ENCODE measurements at regions not wholly inside any gene's neighbourhood (a gene's known extent, or its start where the extent isn't known, plus 50 kb on each side); places are given as distances from the start of the nearest gene placed in this dataset.

DNA sequence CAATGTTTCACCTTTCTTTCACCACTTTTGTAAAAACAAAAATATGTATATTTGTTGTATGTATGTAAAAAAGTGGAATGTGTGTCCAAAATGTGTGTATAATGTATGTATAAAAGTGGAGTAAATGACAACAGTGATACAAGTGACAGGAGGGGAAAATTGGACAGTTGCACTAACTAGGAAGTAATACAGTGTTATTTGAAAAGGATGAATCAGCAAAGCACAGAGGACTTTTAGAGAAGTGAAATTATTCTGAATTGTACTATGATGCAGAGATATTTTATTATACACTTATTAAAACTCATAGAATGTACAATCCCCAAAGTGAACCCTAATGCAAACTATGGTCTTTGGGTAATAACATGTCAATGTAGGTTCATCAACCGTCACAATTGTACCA, 331.3 kb upstream of the CNTNAP5 start:
- TF ChIP-seq, protein P1, sequence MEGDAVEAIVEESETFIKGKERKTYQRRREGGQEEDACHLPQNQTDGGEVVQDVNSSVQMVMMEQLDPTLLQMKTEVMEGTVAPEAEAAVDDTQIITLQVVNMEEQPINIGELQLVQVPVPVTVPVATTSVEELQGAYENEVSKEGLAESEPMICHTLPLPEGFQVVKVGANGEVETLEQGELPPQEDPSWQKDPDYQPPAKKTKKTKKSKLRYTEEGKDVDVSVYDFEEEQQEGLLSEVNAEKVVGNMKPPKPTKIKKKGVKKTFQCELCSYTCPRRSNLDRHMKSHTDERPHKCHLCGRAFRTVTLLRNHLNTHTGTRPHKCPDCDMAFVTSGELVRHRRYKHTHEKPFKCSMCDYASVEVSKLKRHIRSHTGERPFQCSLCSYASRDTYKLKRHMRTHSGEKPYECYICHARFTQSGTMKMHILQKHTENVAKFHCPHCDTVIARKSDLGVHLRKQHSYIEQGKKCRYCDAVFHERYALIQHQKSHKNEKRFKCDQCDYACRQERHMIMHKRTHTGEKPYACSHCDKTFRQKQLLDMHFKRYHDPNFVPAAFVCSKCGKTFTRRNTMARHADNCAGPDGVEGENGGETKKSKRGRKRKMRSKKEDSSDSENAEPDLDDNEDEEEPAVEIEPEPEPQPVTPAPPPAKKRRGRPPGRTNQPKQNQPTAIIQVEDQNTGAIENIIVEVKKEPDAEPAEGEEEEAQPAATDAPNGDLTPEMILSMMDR (IDR thresholded peaks at IDR 0.05; ENCODE audit: borderline replicate concordance, extremely low read depth, low read length, poor library complexity, severe bottlenecking), result no peak
- no peak for TF ChIP-seq EZH2 (IDR thresholded peaks at IDR 0.05; ENCODE audit: borderline replicate concordance, low read depth, low read length, severe bottlenecking)

All from DND-41 (cell line).